LNCAP (cell line): ENCODE measurements at regions not wholly inside any gene's neighbourhood (a gene's known extent, or its start where the extent isn't known, plus 50 kb on each side); places are given as distances from the start of the nearest gene placed in this dataset.

ENCODE experiments used
- TF ChIP-seq, protein P1 (sequence below): fragments of 450-650 bp; IDR thresholded peaks from 2 replicates; pipeline ENCODE4 v1.5.1; 2017; ENCODE audit warnings: mild to moderate bottlenecking

DNA sequence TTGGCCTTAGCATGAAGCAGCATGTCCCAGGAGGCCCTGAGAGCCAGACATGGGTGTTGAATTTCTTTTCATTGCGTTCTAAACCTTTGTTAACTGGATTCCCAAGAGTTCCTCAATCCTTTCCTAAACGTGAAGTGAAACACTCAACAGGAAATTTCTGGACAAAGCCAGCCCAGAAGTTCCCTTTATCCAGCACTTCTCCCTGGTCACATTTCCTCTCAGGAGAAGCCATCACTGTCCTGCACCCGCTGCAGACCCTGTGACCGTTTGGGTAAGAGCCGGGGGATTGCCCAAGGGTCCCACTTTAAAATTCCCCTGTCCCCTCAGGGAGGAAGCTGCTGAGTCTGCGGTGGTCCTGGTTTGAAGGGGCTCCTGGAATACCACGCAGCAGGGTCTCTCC is 88.0 kb upstream of the ZPBP start:
- TF ChIP-seq, protein P1, sequence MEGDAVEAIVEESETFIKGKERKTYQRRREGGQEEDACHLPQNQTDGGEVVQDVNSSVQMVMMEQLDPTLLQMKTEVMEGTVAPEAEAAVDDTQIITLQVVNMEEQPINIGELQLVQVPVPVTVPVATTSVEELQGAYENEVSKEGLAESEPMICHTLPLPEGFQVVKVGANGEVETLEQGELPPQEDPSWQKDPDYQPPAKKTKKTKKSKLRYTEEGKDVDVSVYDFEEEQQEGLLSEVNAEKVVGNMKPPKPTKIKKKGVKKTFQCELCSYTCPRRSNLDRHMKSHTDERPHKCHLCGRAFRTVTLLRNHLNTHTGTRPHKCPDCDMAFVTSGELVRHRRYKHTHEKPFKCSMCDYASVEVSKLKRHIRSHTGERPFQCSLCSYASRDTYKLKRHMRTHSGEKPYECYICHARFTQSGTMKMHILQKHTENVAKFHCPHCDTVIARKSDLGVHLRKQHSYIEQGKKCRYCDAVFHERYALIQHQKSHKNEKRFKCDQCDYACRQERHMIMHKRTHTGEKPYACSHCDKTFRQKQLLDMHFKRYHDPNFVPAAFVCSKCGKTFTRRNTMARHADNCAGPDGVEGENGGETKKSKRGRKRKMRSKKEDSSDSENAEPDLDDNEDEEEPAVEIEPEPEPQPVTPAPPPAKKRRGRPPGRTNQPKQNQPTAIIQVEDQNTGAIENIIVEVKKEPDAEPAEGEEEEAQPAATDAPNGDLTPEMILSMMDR: no peak

DNA sequence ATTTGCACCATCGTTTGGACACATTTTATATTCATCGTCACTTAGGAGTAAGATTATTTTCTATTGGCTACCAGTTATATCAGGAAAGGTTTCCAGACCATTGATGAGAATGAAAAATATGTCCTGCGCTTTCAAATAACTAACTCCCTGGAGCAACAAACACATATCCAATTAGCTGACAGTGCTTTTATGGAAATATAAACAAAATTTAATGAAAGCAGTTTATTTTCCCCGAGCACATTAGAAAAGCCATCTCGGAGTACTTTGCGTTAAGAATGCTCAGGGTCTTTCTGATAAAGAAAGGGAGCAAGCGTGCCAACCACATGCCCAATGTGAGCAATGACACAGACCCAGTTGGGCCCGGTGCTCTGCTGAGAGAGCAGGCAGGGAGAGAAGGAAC is 85.1 kb upstream of the ZPBP start:
- TF ChIP-seq, protein P1: no peak

DNA sequence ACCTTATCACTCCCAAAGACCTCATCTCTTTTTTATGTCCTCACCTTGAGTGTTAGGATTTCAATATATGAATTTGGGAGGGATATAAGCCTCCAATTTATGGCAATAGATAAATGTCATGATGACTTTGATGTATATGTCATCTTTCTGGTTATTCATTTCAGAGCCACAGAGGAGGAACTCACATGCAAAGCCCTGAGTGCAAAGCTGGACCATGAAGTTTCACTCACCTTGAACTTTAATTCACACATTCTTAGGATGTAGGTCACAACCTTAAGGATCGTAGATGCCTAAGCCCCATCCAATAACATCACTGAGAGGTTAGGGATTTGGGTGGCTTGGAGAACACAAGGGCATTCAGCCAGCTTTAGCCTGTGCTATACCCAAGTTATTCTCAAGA is 81.9 kb upstream of the ZPBP start:
- TF ChIP-seq, protein P1: no peak

DNA sequence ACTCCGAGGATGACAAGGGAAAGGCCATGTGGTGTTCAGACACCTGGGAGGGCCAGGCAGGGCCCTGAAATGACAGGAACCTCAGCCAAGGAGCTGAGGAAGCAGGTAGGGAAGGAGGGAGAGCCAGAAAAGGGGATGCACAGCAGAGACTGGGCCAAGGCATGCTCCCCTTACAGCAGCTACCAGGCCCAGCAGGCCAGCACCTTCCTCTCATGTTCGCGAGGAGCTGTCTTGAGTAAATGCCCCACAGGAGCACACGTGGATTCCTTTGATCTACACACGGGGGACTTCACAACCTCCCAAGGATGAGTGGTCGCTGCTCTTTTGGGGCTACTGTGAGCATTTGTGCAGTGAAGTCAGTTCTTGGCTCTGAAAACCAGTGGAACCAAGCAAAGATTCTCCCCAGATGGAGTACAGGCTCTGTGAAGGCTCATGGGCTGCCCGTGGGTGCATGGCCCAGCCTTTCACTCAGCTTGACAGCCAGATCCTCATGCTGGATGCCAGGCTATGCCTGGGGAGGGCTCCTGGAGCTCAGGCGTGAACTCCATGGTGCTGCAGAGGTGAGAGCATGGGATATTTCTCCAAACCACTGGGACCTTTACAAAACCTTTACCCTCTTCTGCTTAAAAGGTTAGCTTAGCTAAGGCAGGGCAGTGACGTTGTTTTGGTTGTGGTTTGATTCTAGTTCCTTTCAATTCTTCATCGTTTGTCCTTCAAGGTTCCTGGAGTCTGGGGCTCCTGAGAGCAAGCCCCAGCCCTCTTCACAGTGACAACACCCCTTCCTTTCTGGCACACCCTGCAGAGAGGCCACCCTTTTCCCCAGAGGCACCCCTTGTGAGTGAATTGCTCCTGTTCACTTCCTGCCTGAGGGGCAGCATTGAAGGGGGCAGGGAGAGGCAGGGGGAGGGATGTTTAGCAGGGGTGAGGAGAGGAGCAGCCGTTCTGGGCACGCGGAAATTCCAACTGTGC is 74.2 kb upstream of the ZPBP start:
- TF ChIP-seq, protein P1: no peak

DNA sequence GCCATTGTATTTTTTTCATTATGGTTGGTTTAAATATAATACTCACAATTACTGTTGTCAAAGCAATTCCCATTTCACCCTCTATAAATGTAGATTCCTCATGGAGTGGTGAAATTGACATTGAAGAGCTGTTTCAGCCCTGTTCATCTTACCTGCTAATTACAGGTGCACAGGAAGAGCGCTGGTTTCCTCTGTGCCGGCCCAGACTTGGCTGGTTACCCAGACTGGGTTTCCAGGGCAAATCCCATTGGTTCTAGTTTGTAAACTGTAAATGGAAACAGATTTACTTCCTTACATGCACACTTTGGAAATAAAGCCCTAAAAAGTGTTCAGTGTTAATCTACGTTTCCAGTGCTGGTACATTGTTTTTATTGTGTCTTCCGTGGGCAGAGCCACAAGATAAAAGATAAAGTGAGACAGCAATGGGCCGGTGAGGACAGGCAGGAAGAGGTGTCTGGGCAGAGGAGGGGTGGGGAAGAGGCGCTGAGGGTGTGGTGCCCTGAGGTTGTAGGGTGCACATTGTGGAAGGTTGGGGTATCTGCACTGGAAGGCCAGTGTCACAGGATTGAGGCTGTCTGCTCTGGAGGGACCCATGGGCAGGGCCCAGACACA is 71.6 kb upstream of the ZPBP start:
- TF ChIP-seq, protein P1: no peak

DNA sequence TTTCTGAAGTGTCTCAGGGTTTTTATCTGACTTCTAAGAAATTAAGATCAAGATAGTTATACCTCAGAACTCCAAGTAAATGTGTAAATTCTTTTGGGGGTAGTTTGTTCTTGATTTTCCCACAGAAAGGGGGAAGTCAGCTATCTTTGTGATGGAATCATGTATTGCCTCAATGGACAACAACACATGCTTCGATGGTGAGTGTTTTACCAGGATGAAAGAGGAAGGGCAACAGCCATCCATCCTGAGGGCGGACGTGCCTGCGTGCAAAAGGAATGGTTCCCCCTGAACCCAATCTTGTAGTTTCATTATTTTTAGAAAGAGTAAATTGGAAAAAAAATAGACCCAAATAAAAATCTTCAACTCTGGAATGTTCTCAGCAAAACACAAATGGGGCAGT is 67.2 kb upstream of the ZPBP start:
- TF ChIP-seq, protein P1: no peak

DNA sequence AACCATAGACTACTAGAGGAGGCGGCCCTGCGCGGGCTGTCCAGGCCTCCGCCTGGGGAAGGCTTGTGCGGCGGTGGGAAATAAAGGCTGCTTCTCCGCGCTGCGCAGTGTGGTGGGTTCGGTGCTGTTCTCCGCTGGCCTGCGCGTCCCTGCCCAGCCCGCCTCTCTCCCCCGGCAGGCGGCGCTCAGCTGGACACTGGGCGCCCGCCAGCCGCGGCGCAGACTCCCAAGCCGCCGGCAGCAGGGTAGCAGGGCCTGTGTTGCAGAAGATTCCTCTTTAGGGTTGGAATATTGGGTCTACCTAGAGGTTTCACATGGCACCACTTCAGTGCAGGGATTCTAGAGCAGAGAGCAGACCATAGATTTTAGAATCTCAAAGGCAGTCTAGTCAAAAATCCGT is 66.1 kb upstream of the ZPBP start:
- TF ChIP-seq, protein P1: no peak
